ENCODE measurements at regions not wholly inside any gene's neighbourhood (a gene's known extent, or its start where the extent isn't known, plus 50 kb on each side); places are given as distances from the start of the nearest gene placed in this dataset.
"Not testable (repeated sequence)": the region's sequence is repeated elsewhere in the genome, so short reads cannot be mapped to it uniquely, and the experiment has no call there.

GRCh38 chr10:21368728-21369425, 156.6 kb downstream of the SKIDA1 start:
- DNase-seq (ENCODE audit: low read depth, low spot score) = no peak
- H3K27ac ChIP-seq = peak overlapping the region; percentile 40

- peak overlapping the region; percentile 40 for H3K27ac ChIP-seq
- DNase-seq (ENCODE audit: low read depth, low spot score) = no peak
Measured at GRCh38 chr10:21368022-21368582, 157.4 kb downstream of the SKIDA1 start.

- DNase-seq (ENCODE audit: low read depth, low spot score) = peak; percentile 57
- H3K27ac ChIP-seq = peak overlapping the region; percentile 81
Measured at GRCh38 chr10:21366108-21366507, 159.4 kb downstream of the SKIDA1 start.

GRCh38 chr10:21364196-21365114, 161.0 kb downstream of the SKIDA1 start:
- DNase-seq (ENCODE audit: low read depth, low spot score) = no peak
- H3K27ac ChIP-seq = peak overlapping the region; percentile 81

- no peak for DNase-seq (ENCODE audit: low read depth, low spot score)
- peak overlapping the region; percentile 81 for H3K27ac ChIP-seq
Measured at GRCh38 chr10:21363731-21364104, 161.8 kb downstream of the SKIDA1 start.

GRCh38 chr10:21363092-21363730, 162.3 kb downstream of the SKIDA1 start:
- peak overlapping the region; percentile 81 for H3K27ac ChIP-seq
- DNase-seq (ENCODE audit: low read depth, low spot score) = no peak

GRCh38 chr10:21359202-21359601, 166.3 kb downstream of the SKIDA1 start:
- H3K27ac ChIP-seq = no peak overlapping the region
- DNase-seq (ENCODE audit: low read depth, low spot score) = no peak

GRCh38 chr10:21355591-21356011, 169.9 kb downstream of the SKIDA1 start:
- DNase-seq (ENCODE audit: low read depth, low spot score) = no peak

GRCh38 chr10:21352886-21353285, 172.6 kb downstream of the SKIDA1 start:
- no peak for DNase-seq (ENCODE audit: low read depth, low spot score)

More at GRCh38 chr10:21355591-21356011, 169.9 kb downstream of the SKIDA1 start:
- peak overlapping the region; percentile 82 for H3K27ac ChIP-seq

GRCh38 chr10:21351594-21351993, 173.9 kb downstream of the SKIDA1 start:
- not testable (repeated sequence) for DNase-seq (ENCODE audit: low read depth, low spot score); H3K27ac ChIP-seq

More at GRCh38 chr10:21352886-21353285, 172.6 kb downstream of the SKIDA1 start:
- H3K27ac ChIP-seq = no peak overlapping the region

GRCh38 chr10:21349912-21350286, 175.6 kb downstream of the SKIDA1 start:
- H3K27ac ChIP-seq = peak overlapping the region; percentile 33

GRCh38 chr10:21347785-21348170, 177.7 kb downstream of the SKIDA1 start:
- no peak for DNase-seq (ENCODE audit: low read depth, low spot score)
- no peak overlapping the region for H3K27ac ChIP-seq

More at GRCh38 chr10:21349912-21350286, 175.6 kb downstream of the SKIDA1 start:
- DNase-seq (ENCODE audit: low read depth, low spot score) = no peak

- DNase-seq (ENCODE audit: low read depth, low spot score) = no peak
- H3K27ac ChIP-seq = no peak overlapping the region
Measured at GRCh38 chr10:21347043-21347784, 178.3 kb downstream of the SKIDA1 start.

- H3K27ac ChIP-seq = no peak overlapping the region
- DNase-seq (ENCODE audit: low read depth, low spot score) = no peak
Measured at GRCh38 chr10:21343087-21343486, 182.4 kb downstream of the SKIDA1 start.

- not testable (repeated sequence) for DNase-seq (ENCODE audit: low read depth, low spot score); H3K27ac ChIP-seq
Measured at GRCh38 chr10:21342499-21342898, 183.0 kb downstream of the SKIDA1 start.

- DNase-seq (ENCODE audit: low read depth, low spot score) = no peak
- H3K27ac ChIP-seq = no peak overlapping the region
Measured at GRCh38 chr10:21340331-21340730, 185.2 kb downstream of the SKIDA1 start.

- peak overlapping the region; percentile 88 for H3K27ac ChIP-seq
- DNase-seq (ENCODE audit: low read depth, low spot score) = no peak
Measured at GRCh38 chr10:21337171-21337792, 188.2 kb downstream of the SKIDA1 start.

GRCh38 chr10:21336476-21337170, 188.9 kb downstream of the SKIDA1 start:
- H3K27ac ChIP-seq = peak overlapping the region; percentile 88
- peak; percentile 65 for DNase-seq (ENCODE audit: low read depth, low spot score)

All from epithelial cell of prostate (primary cell).